Large intestine (tissue), 3 donors: ENCODE measurements at regions not wholly inside any gene's neighbourhood (a gene's known extent, or its start where the extent isn't known, plus 50 kb on each side); places are given as distances from the start of the nearest gene placed in this dataset.

Experiments
- DNase-seq, 2 donors: peaks; one replicate each; pipeline versions ENCODE4 v3.0.0 to v3.0.0-alpha.2; 2013
- H3K27ac ChIP-seq: one replicate; pipeline ENCODE4 v1.5.1; 2013; ENCODE audit warnings: low read length
- H3K27me3 ChIP-seq: 2 replicates; pipeline ENCODE4 v1.6.1; 2013; ENCODE audit warnings: low read length; ENCODE audit not compliant: control insufficient read depth, insufficient read depth
- H3K36me3 ChIP-seq: 2 replicates; pipeline ENCODE4 v1.6.1; 2013; ENCODE audit warnings: low read length; ENCODE audit not compliant: control insufficient read depth, insufficient read depth
- H3K4me1 ChIP-seq: one replicate; pipeline ENCODE4 v1.6.1; 2013; ENCODE audit warnings: low read length; ENCODE audit not compliant: control insufficient read depth, insufficient read depth
- H3K4me3 ChIP-seq: one replicate; pipeline ENCODE4 v1.5.1; 2013; ENCODE audit warnings: low read length
- H3K9me3 ChIP-seq: one replicate; pipeline ENCODE4 v1.6.1; 2013; ENCODE audit warnings: mild to moderate bottlenecking, low read depth, low read length, moderate library complexity; ENCODE audit not compliant: control insufficient read depth
- WGBS: methylation state at CpG from one replicate; pipeline ENCODE4 v1.1.5; 2013; ENCODE audit warnings: low lambda C conversion rate; ENCODE audit not compliant: insufficient coverage; 5-methylcytosine and 5-hydroxymethylcytosine counted together

GRCh38 chr13:109859898-109860297 is 73.5 kb upstream of the IRS2 start:
- Histone ChIP-seq H3K4me1 (no peaks in the 10 kb centered on the region), H3K9me3 (no peaks in the 10 kb centered on the region), H3K36me3 (no peaks in the 10 kb centered on the region), H3K27ac (no peak overlapping the region), H3K4me3 (no peak overlapping the region), H3K27me3 (peaks cover 6% of the 10 kb centered on the region)
- 38% methylated on average over 1 of the region's 3 CpGs for WGBS
- no peak for DNase-seq

- no peaks in the 10 kb centered on the region for H3K4me1 ChIP-seq
- H3K4me3 ChIP-seq = no peak overlapping the region
- no peak for DNase-seq
- H3K27ac ChIP-seq = no peak overlapping the region
- H3K36me3 ChIP-seq = no peaks in the 10 kb centered on the region
- H3K27me3 ChIP-seq = peaks cover 6% of the 10 kb centered on the region
- no peaks in the 10 kb centered on the region for H3K9me3 ChIP-seq
- 83% methylated on average over 4 of the region's 8 CpGs for WGBS
Measured at GRCh38 chr13:109859216-109859835, 72.9 kb upstream of the IRS2 start.

GRCh38 chr13:109858319-109858718 is 71.9 kb upstream of the IRS2 start:
- Histone ChIP-seq H3K4me1 (no peaks in the 10 kb centered on the region), H3K27me3 (peaks cover 6% of the 10 kb centered on the region), H3K27ac (no peak overlapping the region), H3K9me3 (no peaks in the 10 kb centered on the region), H3K4me3 (no peak overlapping the region), H3K36me3 (no peaks in the 10 kb centered on the region)
- no CpG with 5 or more reads among the region's 7 CpGs for WGBS
- no peak for DNase-seq

GRCh38 chr13:109857803-109858202 is 71.4 kb upstream of the IRS2 start:
- no peaks in the 10 kb centered on the region for H3K9me3 ChIP-seq
- H3K27me3 ChIP-seq = peaks cover 6% of the 10 kb centered on the region
- 100% methylated on average over 3 of the region's 7 CpGs for WGBS

GRCh38 chr13:109857325-109857724 is 70.9 kb upstream of the IRS2 start:
- H3K27me3 ChIP-seq = peaks cover 6% of the 10 kb centered on the region
- no peaks in the 10 kb centered on the region for H3K4me1 ChIP-seq
- WGBS = 80% methylated on average over 1 of the region's 5 CpGs
- no peaks in the 10 kb centered on the region for H3K9me3 ChIP-seq
- DNase-seq = no peak
- no peaks in the 10 kb centered on the region for H3K36me3 ChIP-seq
- no peak overlapping the region for H3K4me3 ChIP-seq
- H3K27ac ChIP-seq = no peak overlapping the region

More at GRCh38 chr13:109857803-109858202, 71.4 kb upstream of the IRS2 start:
- Histone ChIP-seq H3K36me3 (no peaks in the 10 kb centered on the region), H3K4me3 (no peak overlapping the region), H3K4me1 (no peaks in the 10 kb centered on the region), H3K27ac (no peak overlapping the region)
- DNase-seq = no peak

- no peaks in the 10 kb centered on the region for H3K9me3 ChIP-seq
- no peaks in the 10 kb centered on the region for H3K36me3 ChIP-seq
- H3K27ac ChIP-seq = no peak overlapping the region
- no peaks in the 10 kb centered on the region for H3K4me1 ChIP-seq
- no peak for DNase-seq
- 67% methylated on average over 1 of the region's 4 CpGs for WGBS
- H3K27me3 ChIP-seq = peaks cover 6% of the 10 kb centered on the region
- no peak overlapping the region for H3K4me3 ChIP-seq
Measured at GRCh38 chr13:109856350-109856749, 70.0 kb upstream of the IRS2 start.

GRCh38 chr13:109853153-109853552 is 66.8 kb upstream of the IRS2 start:
- Histone ChIP-seq H3K9me3 (no peaks in the 10 kb centered on the region), H3K36me3 (no peaks in the 10 kb centered on the region), H3K27me3 (peaks cover 3% of the 10 kb centered on the region), H3K4me1 (no peaks in the 10 kb centered on the region), H3K27ac (no peak overlapping the region), H3K4me3 (no peak overlapping the region)
- no peak for DNase-seq
- WGBS = 100% methylated on average over 2 of the region's 5 CpGs

GRCh38 chr13:109846185-109846584 is 59.8 kb upstream of the IRS2 start:
- WGBS = no CpG with 5 or more reads among the region's 4 CpGs
- Histone ChIP-seq H3K36me3 (no peaks in the 10 kb centered on the region), H3K27me3 (peaks cover 2% of the 10 kb centered on the region), H3K4me3 (no peak overlapping the region), H3K27ac (no peak overlapping the region), H3K9me3 (no peaks in the 10 kb centered on the region), H3K4me1 (no peaks in the 10 kb centered on the region)
- no peak for DNase-seq

- no peaks in the 10 kb centered on the region for H3K4me1 ChIP-seq
- no peak overlapping the region for H3K4me3 ChIP-seq
- DNase-seq = no peak
- no CpG with 5 or more reads among the region's 9 CpGs for WGBS
- H3K9me3 ChIP-seq = no peaks in the 10 kb centered on the region
- no peaks in the 10 kb centered on the region for H3K36me3 ChIP-seq
- H3K27ac ChIP-seq = no peak overlapping the region
- H3K27me3 ChIP-seq = peaks cover 2% of the 10 kb centered on the region
Measured at GRCh38 chr13:109844396-109844795, 58.0 kb upstream of the IRS2 start.

- 92% methylated on average over 4 of the region's 8 CpGs for WGBS
- no peak for DNase-seq
- H3K27ac ChIP-seq = no peak overlapping the region
Measured at GRCh38 chr13:109843695-109844094, 57.3 kb upstream of the IRS2 start.

GRCh38 chr13:109842212-109842920 is 56.0 kb upstream of the IRS2 start:
- Histone ChIP-seq H3K4me3 (no peak overlapping the region), H3K27ac (no peak overlapping the region), H3K36me3 (no peaks in the 10 kb centered on the region), H3K4me1 (no peaks in the 10 kb centered on the region), H3K27me3 (peaks cover 7% of the 10 kb centered on the region), H3K9me3 (no peaks in the 10 kb centered on the region)
- DNase-seq = no peak
- no CpG with 5 or more reads among the region's 6 CpGs for WGBS

More at GRCh38 chr13:109843695-109844094, 57.3 kb upstream of the IRS2 start:
- Histone ChIP-seq H3K27me3 (peaks cover 7% of the 10 kb centered on the region), H3K9me3 (no peaks in the 10 kb centered on the region), H3K4me3 (no peak overlapping the region), H3K4me1 (no peaks in the 10 kb centered on the region), H3K36me3 (no peaks in the 10 kb centered on the region)
